Stimulated activated CD4-positive, alpha-beta T cell treated with anti-CD3 and anti-CD28 coated beads, Interleukin-4, amount 100 ng/mL, for 4 hours (primary cell): ENCODE measurements at regions not wholly inside any gene's neighbourhood (a gene's known extent, or its start where the extent isn't known, plus 50 kb on each side); places are given as distances from the start of the nearest gene placed in this dataset.

Experiments
- DNase-seq, 2 experiments: peaks; one replicate each; pipeline ENCODE4 v3.0.0-alpha.2; 2020

DNA sequence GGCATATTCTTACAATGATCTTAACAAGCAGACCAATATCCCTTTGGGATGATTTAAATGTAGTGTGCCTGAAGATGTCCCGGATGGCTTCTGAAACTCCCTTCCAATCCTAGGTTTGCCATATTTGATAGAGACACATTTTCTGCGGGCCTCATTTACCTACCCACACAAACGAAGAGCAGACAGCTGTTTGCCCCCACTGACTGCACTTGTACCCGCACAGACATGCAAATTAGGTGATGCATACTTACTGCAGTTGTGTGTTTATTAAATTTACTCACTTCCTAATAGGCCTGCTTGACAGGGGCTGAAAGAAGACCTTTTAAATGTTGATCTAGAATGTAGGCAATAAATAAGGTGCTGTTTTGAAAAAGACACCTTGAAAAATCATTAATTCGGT lies 257.9 kb upstream of the RRP15 start:
- DNase-seq: no peak

- no peak for DNase-seq
Measured at GRCh38 chr1:218030846-218031245, 254.2 kb upstream of the RRP15 start.

GRCh38 chr1:218031901-218032300 lies 253.2 kb upstream of the RRP15 start:
- DNase-seq: no peak

- DNase-seq: no peak
Measured at GRCh38 chr1:218034468-218034867, 250.6 kb upstream of the RRP15 start.

DNA sequence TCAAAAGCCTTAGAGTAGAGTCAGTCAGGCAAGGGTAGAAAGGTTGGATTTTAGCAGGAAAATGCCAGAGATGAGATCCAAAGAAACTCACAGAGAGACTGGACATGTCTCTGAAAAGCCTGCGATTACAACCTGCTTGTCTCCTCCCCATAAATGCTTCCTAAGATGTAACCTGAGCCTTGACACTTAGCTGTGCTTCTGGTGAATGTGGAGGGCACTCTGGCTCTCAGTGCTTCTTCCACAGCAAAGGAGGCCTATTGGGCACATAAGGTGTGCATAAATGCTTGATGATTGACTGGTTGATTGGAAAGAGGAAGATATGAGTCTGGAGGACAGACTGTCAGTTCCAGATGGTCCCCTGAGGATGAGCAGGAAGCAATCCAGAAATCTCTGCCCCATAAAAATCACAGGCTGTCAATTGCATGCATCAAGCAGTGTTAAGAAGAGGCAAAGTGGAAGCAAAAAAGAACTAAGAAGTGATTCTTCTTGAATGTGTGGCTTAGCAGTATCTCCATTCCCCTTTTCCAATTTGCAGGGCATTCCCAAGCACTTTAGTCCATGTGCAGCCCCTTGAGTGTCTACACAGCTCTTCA lies 236.2 kb upstream of the RRP15 start:
- no peak for DNase-seq

DNA sequence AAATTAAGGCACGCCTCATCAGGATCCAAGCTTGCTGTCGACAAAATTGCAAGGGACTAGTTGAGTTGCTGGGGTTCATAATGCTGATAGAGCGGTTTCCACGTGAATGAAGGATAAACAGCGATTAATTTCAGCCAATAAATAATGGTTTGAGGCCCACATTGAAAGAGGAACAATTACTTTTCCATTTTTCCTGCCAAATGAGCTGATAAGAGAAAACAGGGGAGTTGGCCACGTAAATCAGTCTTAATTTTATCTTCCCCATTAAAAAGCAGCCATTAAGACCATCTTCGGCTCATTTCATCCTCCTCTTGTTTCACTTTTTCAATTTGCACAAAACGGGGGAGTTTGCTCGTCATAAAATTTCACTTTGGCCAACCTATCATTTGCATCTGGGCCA lies 235.5 kb upstream of the RRP15 start:
- DNase-seq: no peak

GRCh38 chr1:218058730-218059129 lies 226.4 kb upstream of the RRP15 start:
- no peak for DNase-seq

DNA sequence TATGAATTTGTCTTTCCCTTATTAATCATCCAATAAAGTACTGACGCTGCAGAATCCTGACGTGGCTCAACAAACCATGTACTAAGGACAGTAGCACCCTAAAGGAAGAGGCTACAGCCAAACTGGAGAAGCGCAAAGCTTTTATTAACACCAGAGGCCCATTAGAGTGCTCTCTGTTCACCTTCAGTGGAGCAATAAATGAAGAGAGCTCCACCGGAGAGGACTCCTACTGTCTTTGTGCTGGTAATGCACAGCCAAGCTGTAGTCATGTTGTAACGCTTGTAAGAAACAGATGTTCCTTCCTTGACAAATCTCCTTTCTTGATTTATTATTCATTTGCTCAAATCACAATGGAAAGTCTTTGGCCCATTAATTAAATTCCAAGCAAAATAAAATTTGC lies 220.7 kb upstream of the RRP15 start:
- DNase-seq: no peak

GRCh38 chr1:218066332-218066731 lies 218.8 kb upstream of the RRP15 start:
- no peak for DNase-seq

DNA sequence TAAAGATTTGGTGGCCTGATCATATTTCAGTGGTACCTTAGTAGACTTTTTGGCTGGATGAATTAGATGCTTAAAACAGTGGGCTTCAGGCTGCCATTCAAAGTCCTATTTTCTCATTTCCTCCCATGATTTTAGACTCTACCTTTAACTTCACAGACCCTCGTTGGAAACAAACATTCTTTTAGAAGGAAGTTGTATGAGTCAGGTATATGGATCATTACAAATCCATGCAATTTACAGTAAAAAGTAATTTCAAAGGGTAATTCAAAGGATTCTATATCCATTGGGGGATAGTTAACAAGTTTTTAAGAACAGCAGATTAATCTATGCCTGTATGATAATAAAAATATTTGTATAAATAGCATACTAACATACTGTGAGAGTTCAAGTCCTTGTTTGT lies 216.9 kb upstream of the RRP15 start:
- no peak for DNase-seq

DNA sequence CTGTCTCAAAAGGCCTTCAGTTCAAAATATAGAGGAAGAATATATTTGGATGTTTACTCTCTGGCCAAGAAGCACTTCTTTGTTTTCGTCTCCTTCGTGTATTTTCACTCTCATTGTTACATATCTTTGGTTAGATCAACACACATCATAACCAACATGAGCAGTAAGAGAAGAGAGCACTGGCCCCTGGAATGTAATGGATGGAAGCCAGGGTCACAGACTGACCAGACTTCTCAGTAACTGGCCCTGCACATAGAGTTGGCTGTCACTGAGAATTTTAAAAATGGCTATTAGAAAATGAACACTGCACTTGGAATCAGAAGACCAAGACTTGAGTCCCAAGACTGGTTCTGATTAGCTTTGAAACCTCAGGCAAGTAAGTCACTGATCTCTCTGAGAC lies 215.9 kb upstream of the RRP15 start:
- no peak for DNase-seq

DNA sequence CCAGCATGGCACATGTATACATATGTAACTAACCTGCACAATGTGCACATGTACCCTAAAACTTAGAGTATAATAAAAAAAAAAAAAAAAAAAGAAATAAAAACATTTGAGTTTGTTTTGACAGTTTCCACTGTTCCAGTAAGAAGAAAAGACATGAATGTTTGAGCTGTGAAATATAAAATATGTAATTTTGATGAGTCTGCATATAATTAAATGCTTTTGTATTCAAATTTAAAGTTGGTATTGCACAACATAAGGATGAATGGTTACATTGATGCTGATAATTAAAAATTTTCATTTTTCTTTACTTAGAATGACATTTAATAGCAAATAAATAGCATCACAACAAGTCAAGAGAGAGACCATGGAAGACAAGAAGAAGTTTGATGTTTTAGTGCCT lies 212.0 kb upstream of the RRP15 start:
- DNase-seq: no peak

- DNase-seq: no peak
Measured at GRCh38 chr1:218078916-218079315, 206.2 kb upstream of the RRP15 start.

DNA sequence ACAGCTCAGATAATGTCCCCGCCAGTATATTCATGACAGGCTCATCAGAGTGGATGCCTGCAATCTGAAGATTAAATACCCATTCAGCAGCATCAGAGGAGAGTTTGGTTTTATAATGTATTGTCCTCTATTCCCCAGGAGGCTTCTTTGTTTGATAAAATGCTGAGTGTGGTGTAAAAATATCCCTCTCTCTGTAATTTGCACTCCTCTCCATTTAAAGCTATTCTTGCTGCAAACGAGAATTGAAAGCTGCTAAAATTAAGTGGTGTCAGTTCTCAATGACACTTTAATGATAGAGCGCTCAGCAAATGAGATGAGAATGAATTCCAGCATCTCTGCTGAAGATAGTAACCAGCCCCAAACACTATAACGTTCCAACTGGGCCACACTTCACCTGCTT lies 205.7 kb upstream of the RRP15 start:
- DNase-seq: no peak

- no peak for DNase-seq
Measured at GRCh38 chr1:218079820-218080219, 205.3 kb upstream of the RRP15 start.

- no peak for DNase-seq
Measured at GRCh38 chr1:218080863-218081262, 204.2 kb upstream of the RRP15 start.

DNA sequence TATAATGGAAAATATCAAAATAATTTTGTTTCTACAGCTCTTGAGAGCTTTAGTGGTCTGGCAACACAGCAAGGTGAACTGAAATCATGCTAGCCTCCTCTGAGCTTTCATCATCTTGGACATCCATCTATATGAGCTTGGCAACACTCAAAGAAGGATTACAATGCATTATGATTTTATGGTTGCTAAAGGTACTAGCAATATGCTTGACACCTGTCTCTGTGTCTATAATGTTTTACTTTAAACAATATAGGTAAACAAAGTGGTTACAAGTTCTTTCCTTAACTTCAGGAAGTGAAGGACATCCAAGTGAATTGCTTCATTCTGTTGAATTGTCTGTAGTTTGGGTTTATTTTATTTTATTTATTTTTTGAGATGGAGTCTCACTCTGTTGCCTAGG lies 203.7 kb upstream of the RRP15 start:
- no peak for DNase-seq

- DNase-seq: no peak
Measured at GRCh38 chr1:218090459-218090858, 194.6 kb upstream of the RRP15 start.

GRCh38 chr1:218101409-218101808 lies 183.7 kb upstream of the RRP15 start:
- no peak for DNase-seq

DNA sequence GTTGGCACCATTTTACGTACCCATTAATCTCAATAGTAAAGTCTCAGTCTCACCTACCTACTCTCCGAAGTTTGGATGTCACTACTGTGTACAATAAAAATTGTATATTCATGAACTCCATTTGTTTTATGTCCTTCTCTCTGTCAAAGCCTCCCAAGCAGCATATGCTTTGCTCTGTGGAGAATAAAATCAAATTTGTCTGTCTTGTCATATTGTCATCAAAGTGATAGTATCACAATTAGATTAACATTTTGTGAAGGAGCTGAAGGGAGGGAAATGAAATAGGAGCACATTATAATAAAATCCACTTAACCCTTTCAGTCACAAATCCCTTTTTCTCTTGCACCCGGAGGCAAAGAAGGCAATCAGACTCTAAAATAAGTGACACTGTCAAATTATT lies 177.1 kb upstream of the RRP15 start:
- no peak for DNase-seq

DNA sequence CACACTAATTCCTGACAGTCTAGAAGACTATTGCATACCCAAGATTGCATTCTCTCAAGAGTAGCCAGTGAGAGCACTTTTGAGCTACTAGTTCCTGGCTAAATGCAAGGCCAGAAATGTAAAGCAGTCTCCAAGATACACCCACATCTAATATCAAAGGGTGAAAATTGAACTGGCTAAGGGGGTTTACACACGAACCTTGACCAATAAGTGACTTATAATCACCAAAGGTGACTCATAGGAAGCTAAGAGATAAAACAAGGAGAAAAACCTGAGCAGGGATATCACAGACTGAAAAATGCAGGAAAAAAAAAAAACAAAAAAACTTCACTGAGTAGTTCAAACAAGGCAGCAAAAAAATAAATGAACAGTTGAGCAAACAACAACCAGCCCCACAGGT lies 172.2 kb upstream of the RRP15 start:
- DNase-seq: no peak

- DNase-seq: no peak
Measured at GRCh38 chr1:218123968-218124367, 161.1 kb upstream of the RRP15 start.

DNA sequence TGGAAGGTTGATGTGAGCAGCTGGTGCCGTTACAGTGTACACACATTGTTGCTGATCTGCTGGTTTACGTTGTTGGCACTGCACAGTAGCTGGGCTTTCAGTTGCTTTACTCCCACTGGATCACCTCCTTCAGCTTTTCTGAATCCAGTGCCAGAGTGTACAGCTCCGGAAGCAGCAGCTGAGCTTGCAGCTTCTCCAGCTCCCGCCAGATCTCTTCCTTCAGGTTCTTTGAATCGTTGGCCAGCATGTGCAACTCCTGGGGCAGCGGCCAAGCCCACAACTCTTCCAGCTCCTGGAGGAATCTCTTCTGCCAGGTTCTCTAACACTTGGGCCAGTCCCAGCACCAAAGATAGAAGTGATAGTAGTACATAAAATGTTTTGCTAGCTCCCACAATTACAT lies 149.7 kb upstream of the RRP15 start:
- DNase-seq: no peak

GRCh38 chr1:218139761-218140160 lies 145.3 kb upstream of the RRP15 start:
- DNase-seq: no peak

- no peak for DNase-seq
Measured at GRCh38 chr1:218156595-218156994, 128.5 kb upstream of the RRP15 start.

DNA sequence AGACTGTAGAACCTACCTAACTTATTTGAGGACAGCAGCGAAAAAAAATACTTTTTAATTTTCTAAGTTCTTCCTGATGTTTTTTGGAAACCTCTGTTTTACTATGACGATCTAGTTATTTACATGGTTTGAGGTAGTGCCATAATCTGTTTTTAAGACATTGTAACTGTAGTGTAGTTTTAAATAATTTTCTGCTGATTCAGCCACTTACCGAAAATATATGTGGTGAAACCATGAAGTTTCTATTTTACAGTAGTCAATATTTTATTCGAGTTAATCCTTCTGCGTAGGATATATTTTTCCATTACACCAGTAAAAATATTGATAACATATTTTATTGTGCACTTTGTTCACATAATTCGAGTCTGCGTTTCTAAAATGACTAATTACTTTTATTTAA lies 121.7 kb upstream of the RRP15 start:
- no peak for DNase-seq
